Stimulated activated CD8-positive, alpha-beta memory T cell treated with anti-CD3 and anti-CD28 coated beads, Interleukin-4, amount 100 ng/mL, for 48 hours (primary cell): ENCODE measurements at regions not wholly inside any gene's neighbourhood (a gene's known extent, or its start where the extent isn't known, plus 50 kb on each side); places are given as distances from the start of the nearest gene placed in this dataset.
"Not testable (repeated sequence)": the region's sequence is repeated elsewhere in the genome, so short reads cannot be mapped to it uniquely, and the experiment has no call there.

Source experiments
- DNase-seq: peaks from one replicate; pipeline ENCODE4 v3.0.0-alpha.2; 2020

- no peak for DNase-seq
Observed at GRCh38 chr3:164080208-164080607, 998.1 kb downstream of the SI start.

DNA sequence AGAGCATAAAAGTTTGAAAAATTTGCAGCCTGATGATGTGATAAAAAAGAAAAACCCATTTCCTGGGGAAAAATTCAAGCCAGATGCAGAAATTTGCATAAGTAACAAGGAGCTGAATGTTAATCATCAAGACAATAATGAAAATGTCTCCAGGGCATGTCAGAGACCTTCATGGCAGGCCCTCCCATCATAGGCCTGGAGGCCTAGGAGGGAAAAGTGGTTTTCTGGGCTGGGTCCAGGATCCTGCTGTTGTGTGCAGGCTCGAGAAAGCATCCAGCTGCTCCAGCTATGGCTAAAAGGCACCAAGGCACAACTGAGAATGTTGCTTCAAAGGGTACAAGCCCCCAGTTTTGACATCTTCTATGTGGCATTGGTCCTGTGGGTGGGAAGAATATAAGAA lies 1014.0 kb downstream of the SI start:
- DNase-seq: no peak

DNA sequence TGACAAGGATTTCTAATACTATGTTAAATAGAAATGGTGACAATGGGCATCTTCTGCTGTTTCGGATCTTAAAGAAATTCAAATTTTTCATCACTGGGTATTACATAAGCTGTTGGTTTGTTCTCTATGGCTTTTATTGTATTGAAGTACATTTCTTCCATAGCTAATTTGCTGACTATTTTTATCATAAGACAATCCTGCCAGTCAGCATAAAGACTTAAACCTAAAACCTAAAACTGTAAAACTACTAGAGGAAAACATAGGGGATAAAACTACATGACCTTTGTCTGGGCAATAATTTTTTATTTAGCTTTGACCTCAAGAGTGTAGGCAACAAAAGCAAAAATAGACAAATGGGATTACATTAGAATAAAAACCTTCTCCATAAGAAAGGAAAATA lies 1017.4 kb downstream of the SI start:
- no peak for DNase-seq

DNA sequence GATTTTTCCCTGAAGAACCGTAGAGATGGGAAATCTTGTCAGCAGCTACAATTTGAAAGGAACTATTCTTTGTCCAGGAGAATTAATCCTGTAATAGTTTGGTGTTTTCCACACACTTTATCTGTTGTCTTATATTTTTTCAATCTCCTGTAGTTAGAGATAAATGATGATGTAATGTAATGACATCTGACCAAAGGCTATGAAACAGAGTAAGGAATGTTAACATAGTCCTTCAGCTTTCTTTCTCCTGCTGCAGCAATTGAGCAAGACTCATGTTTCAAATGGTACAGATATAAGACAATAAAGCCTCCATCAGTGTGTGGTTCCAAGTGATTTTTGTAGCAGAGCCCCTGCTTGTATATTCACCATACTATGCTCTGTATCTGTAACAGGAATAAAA lies 1028.4 kb downstream of the SI start:
- no peak for DNase-seq

DNA sequence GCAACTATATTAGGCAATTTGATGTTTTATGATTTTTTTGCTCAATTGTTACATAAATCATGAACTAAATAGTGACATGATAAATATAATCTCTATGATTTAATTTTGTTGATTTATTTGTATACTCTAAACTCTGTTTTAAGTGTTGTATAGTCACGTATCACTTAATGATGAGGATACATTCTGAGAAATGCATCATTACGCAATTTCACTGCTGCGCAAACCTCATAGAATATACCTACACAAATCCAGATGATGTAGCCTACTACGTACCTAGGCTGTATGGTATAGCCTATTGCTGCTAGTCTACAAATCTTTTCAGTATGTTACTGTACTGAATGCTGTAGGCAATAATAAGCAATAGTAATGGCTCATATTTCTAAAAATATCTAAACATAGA lies 1029.8 kb downstream of the SI start:
- DNase-seq: no peak

DNA sequence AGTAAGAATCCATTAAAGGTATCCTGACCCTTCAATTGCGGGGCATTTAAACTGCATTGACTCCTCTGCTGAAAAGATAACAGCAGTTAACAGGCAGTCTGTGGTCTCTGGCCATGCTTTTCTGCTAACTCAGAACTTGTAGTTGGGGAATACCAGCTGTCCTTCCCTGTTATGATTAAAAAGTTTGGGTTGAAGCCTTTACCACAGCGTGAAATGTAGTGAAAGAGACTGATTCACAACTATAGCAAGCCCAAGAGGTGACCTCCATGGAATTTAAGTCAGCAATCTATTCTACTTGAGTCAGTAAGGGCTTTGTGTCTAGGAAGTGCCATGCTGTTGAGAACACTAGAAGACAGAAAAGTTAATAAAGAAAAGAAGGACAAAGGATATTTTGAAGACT lies 1037.3 kb downstream of the SI start:
- DNase-seq: no peak

GRCh38 chr3:164030194-164030593 lies 1048.1 kb downstream of the SI start:
- no peak for DNase-seq

- DNase-seq: no peak
Observed at GRCh38 chr3:164024786-164025185, 1053.5 kb downstream of the SI start.

- no peak for DNase-seq
Observed at GRCh38 chr3:164023480-164023879, 1054.8 kb downstream of the SI start.

- DNase-seq: no peak
Observed at GRCh38 chr3:164018500-164018899, 1059.8 kb downstream of the SI start.

- no peak for DNase-seq
Observed at GRCh38 chr3:164007765-164008164, 1070.5 kb downstream of the SI start.

DNA sequence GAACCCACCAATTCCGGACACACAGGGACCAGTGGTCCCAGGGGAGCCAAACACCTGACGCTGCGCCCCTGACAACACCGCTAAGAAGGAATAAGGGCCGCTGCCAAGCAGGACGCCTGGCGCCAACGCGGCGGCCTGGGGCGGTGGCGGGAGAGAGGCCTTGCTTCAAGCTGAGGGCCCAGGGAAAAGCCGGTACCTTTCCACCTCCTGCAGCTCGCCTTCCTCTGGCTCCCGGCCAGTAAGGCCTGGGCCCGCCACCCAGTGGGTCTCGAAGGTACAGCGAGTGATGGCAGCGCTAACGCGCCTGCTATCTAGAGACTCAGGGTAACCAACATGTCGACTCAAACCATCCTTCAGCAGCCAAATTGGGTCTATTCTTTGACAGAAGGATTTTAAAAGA lies 1074.1 kb downstream of the SI start:
- DNase-seq: no peak

- not testable (repeated sequence) for DNase-seq
Observed at GRCh38 chr3:164003016-164003415, 1075.3 kb downstream of the SI start.

GRCh38 chr3:163983940-163984339 lies 1094.4 kb downstream of the SI start:
- no peak for DNase-seq

GRCh38 chr3:163971861-163972260 lies 1106.4 kb downstream of the SI start:
- no peak for DNase-seq

- no peak for DNase-seq
Observed at GRCh38 chr3:163957072-163957471, 1121.2 kb downstream of the SI start.

DNA sequence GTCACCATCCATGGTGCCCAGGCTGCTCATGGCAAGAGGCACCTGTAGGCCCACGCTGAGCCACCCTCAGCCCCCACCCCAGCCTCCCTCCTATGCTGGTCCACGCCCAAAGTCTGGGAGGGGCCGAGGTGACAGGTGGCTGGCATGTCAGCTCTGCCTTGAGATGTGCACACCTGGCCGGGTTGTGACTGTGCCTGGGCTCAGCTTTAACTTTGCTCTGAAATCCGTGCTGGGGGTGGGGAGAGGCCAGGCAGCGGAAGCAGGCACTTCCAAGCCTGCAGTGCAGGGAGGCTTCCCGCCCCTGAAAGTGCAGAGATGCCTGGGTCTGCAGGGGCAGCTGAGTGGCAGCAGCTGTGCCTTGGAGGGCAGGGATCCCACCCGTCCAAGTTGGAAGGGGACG lies 1124.8 kb downstream of the SI start:
- DNase-seq: no peak

GRCh38 chr3:163952499-163952898 lies 1125.8 kb downstream of the SI start:
- no peak for DNase-seq

GRCh38 chr3:163951397-163951987 lies 1126.8 kb downstream of the SI start:
- no peak for DNase-seq

- no peak for DNase-seq
Observed at GRCh38 chr3:163946785-163947184, 1131.5 kb downstream of the SI start.

DNA sequence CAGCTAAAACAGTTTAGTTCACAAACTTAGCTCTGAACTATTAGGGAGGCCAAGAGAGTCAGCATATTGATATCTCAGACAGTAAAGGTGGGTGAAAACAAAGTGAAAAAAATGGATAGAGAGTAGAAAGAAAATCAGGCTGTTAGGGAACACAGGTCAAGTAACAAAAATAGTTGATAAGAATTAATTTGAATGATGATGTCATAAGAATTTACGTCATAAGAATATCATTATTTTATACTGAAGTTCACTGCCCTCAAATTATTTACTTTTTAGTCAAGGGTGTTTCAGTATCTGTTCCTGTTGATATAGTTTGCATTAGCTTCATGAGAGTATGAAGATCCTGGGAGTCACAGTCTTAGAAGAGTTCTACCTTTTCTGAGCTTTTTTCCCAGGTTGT lies 1134.6 kb downstream of the SI start:
- DNase-seq: no peak

GRCh38 chr3:163939926-163940325 lies 1138.4 kb downstream of the SI start:
- no peak for DNase-seq

DNA sequence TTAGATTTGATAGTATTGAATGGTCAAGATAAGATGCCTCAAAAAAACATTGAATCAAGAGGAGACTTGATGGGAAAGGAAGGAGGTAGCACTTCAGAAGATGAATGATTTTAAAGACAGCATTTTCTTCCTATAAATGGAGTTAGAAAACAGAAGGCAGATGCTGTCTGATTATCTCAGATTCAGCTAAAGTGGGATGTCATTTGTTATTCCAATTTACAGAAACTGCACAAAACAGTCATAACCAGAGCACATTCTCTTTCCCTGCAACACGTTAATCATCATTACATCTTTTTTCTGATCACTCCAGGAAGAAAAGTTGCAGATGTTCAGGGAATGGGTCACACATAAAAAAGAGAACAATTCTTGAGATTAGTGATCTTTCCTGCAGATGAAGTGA lies 1141.8 kb downstream of the SI start:
- DNase-seq: no peak

DNA sequence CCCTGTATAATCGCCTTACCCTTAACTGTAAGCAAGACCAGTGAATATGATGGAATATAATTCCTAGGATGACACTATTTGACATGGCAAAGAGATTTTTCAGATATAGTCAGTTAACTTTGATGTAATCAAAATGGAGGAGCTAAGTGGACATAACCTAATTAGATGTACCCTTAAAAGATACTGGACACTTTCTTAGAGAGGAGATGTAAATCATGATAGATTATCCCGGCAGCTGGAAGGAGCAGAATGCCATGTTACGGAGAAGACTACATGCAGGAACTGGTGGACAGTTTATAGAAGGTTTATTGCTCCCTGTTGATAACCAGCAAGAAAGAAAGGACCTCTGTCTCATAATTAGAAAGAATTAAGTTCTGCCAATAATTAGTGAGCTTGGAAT lies 1142.9 kb downstream of the SI start:
- DNase-seq: no peak

DNA sequence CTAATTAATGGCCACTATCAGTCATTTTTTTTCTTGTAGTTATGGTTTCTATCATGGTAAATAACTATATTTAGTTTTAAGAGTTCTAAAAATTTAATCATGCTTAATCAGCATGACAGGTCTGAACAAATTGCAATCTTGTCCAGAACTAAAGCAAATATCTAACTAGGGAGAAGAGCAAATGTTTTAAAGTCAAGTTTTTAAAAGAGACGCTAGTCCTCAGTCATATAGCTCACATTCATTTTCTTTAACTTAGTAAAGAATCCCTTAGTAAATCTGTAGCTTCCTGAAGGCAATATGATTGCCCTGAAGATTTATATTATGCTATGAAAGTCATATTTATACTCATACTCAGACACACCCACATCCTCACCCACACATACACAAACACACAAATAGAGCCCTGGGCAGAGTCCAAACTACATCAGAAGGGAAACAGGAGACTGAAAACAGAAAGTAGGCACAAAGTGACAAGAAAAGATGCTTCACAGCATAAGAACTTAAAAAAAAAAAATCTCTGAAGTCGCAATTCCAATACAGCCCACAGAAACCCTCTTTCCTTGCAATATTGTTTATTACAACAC lies 1149.1 kb downstream of the SI start:
- DNase-seq: no peak
